Parathyroid adenoma (tissue), 2 donors: ENCODE measurements at regions not wholly inside any gene's neighbourhood (a gene's known extent, or its start where the extent isn't known, plus 50 kb on each side); places are given as distances from the start of the nearest gene placed in this dataset.
"Not testable (repeated sequence)": the region's sequence is repeated elsewhere in the genome, so short reads cannot be mapped to it uniquely, and the experiment has no call there.

ENCODE experiments used
- H2AFZ ChIP-seq: fragments of 300-600 bp; sonication (generic); one replicate; pipeline ENCODE4 v1.7.0; 2017; ENCODE audit warnings: antibody characterized with exemption, mild to moderate bottlenecking
- H3K27ac ChIP-seq: fragments of 300-600 bp; sonication (generic); one replicate; pipeline ENCODE4 v1.7.0; 2017
- H3K27me3 ChIP-seq: fragments of 300-600 bp; sonication (generic); one replicate; pipeline ENCODE4 v1.7.0; 2017; ENCODE audit warnings: low read length; ENCODE audit not compliant: control insufficient read depth, insufficient read depth
- H3K36me3 ChIP-seq: fragments of 300-600 bp; sonication (generic); one replicate; pipeline ENCODE4 v1.7.0; 2017; ENCODE audit warnings: low read length; ENCODE audit not compliant: control insufficient read depth, insufficient read depth
- H3K4me1 ChIP-seq: fragments of 300-600 bp; sonication (generic); one replicate; pipeline ENCODE4 v1.7.0; 2017; ENCODE audit warnings: control low read depth
- H3K4me2 ChIP-seq: fragments of 300-600 bp; sonication (generic); one replicate; pipeline ENCODE4 v1.7.0; 2017; ENCODE audit warnings: low read length
- H3K4me3 ChIP-seq: fragments of 300-600 bp; sonication (generic); one replicate; pipeline ENCODE4 v1.7.0; 2017; ENCODE audit warnings: low read depth, low read length
- H3K79me2 ChIP-seq: fragments of 300-600 bp; sonication (generic); one replicate; pipeline ENCODE4 v1.7.0; 2017; ENCODE audit warnings: control low read depth
- H3K9ac ChIP-seq: fragments of 300-600 bp; sonication (generic); one replicate; pipeline ENCODE4 v1.7.0; 2017; ENCODE audit warnings: mild to moderate bottlenecking
- H3K9me3 ChIP-seq: fragments of 300-600 bp; sonication (generic); one replicate; pipeline ENCODE4 v1.7.0; 2017; ENCODE audit warnings: low read length; ENCODE audit not compliant: control insufficient read depth
- CTCF ChIP-seq: fragments of 300-600 bp; sonication (generic); IDR thresholded peaks from one replicate; pipeline ENCODE4 v1.7.0; 2017; ENCODE audit warnings: antibody characterized with exemption, mild to moderate bottlenecking
- donor health status: primary hyperparathyroidism.

- no peak overlapping the region for H2AFZ ChIP-seq
- no peaks in the 10 kb centered on the region for H3K36me3 ChIP-seq
- no peak for TF ChIP-seq CTCF
- no peaks in the 10 kb centered on the region for H3K27me3 ChIP-seq
- H3K9ac ChIP-seq, result no peak overlapping the region
- no peaks in the 10 kb centered on the region for H3K9me3 ChIP-seq
- no peaks in the 10 kb centered on the region for H3K4me1 ChIP-seq
- no peak overlapping the region for H3K4me3 ChIP-seq
- H3K79me2 ChIP-seq, result no peaks in the 10 kb centered on the region
- H3K4me2 ChIP-seq, result no peak overlapping the region
- no peak overlapping the region for H3K27ac ChIP-seq
These were observed 738.6 kb upstream of the ADGRL3 start for GRCh38 chr4:60461551-60461950.

DNA sequence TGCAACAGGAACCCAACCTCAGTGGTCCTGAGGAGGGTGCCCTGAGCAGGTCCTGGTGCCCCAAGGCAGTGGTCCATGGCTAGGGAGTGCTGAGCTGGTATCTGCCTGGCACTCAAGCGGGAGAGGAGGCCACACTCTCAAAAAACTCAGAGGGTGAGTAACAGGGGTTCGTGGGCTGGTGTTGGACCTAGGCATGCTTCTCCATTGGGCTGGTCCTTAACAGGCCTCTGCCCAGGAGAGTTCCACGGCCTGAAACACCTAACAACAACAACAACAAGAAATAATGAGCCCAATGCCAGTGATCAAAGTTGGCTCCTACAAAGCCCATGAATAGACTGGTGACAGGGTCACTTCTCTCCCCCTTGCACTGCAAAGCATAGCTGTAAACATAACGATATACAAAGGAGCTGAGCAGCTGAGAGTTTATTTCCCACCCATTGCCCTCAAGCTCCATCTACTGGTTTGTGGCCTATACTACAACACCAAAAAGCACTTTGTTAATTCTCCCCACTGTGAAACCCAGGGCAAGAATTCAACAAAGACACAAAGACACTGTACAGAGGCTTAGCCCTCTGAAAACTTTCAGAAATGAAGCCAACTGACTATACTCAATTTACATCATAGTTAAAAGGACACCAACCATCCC is 736.1 kb upstream of the ADGRL3 start:
- no peaks in the 10 kb centered on the region for H3K79me2 ChIP-seq
- H3K9ac ChIP-seq, result no peak overlapping the region
- H3K4me2 ChIP-seq, result no peak overlapping the region
- H3K27ac ChIP-seq, result no peak overlapping the region
- no peak overlapping the region for H2AFZ ChIP-seq
- no peak overlapping the region for H3K4me3 ChIP-seq
- H3K9me3 ChIP-seq, result no peaks in the 10 kb centered on the region
- H3K36me3 ChIP-seq, result no peaks in the 10 kb centered on the region
- TF ChIP-seq CTCF, result no peak
- no peaks in the 10 kb centered on the region for H3K27me3 ChIP-seq
- H3K4me1 ChIP-seq, result no peaks in the 10 kb centered on the region

- H2AFZ ChIP-seq, result no peak overlapping the region
- H3K27me3 ChIP-seq, result no peaks in the 10 kb centered on the region
- H3K79me2 ChIP-seq, result no peaks in the 10 kb centered on the region
- H3K9ac ChIP-seq, result no peak overlapping the region
- no peaks in the 10 kb centered on the region for H3K36me3 ChIP-seq
- no peak overlapping the region for H3K27ac ChIP-seq
- no peak overlapping the region for H3K4me3 ChIP-seq
- no peaks in the 10 kb centered on the region for H3K9me3 ChIP-seq
- no peaks in the 10 kb centered on the region for H3K4me1 ChIP-seq
- H3K4me2 ChIP-seq, result no peak overlapping the region
- TF ChIP-seq CTCF, result no peak
These were observed 717.2 kb upstream of the ADGRL3 start for GRCh38 chr4:60482921-60483351.

- no peak overlapping the region for H3K4me2 ChIP-seq
- no peaks in the 10 kb centered on the region for H3K27me3 ChIP-seq
- no peak overlapping the region for H2AFZ ChIP-seq
- no peak overlapping the region for H3K9ac ChIP-seq
- H3K4me3 ChIP-seq, result no peak overlapping the region
- no peak for TF ChIP-seq CTCF
- H3K27ac ChIP-seq, result no peak overlapping the region
- H3K79me2 ChIP-seq, result no peaks in the 10 kb centered on the region
- no peaks in the 10 kb centered on the region for H3K4me1 ChIP-seq
- H3K36me3 ChIP-seq, result no peaks in the 10 kb centered on the region
- no peaks in the 10 kb centered on the region for H3K9me3 ChIP-seq
These were observed 714.9 kb upstream of the ADGRL3 start for GRCh38 chr4:60485276-60485675.

- not testable (repeated sequence) for H3K9ac ChIP-seq, H3K4me2 ChIP-seq, H3K27ac ChIP-seq, H2AFZ ChIP-seq, H3K27me3 ChIP-seq, H3K79me2 ChIP-seq, H3K4me1 ChIP-seq, H3K9me3 ChIP-seq, H3K36me3 ChIP-seq, H3K4me3 ChIP-seq
These were observed 712.9 kb upstream of the ADGRL3 start for GRCh38 chr4:60487118-60487761.
